GM12875 (cell line): ENCODE measurements at regions not wholly inside any gene's neighbourhood (a gene's known extent, or its start where the extent isn't known, plus 50 kb on each side); places are given as distances from the start of the nearest gene placed in this dataset.

Experiments
- H3K4me3 ChIP-seq: one replicate; pipeline ENCODE4 v1.5.1; 2011; ENCODE audit warnings: low read depth, low read length, control low read depth
- CTCF ChIP-seq: IDR thresholded peaks from 2 replicates; pipeline ENCODE4 v1.5.1; 2011; ENCODE audit warnings: low read depth, mild to moderate bottlenecking, control low read depth, inconsistent platforms, low read length, moderate library complexity, borderline replicate concordance; ENCODE audit not compliant: insufficient read depth

- no peak for TF ChIP-seq CTCF
Measured at GRCh38 chr13:76439546-76439945, 446.7 kb downstream of the KCTD12 start.

GRCh38 chr13:76438050-76438449 is 448.2 kb downstream of the KCTD12 start:
- no peak for TF ChIP-seq CTCF
- H3K4me3 ChIP-seq = no peak overlapping the region

More at GRCh38 chr13:76439546-76439945, 446.7 kb downstream of the KCTD12 start:
- no peak overlapping the region for H3K4me3 ChIP-seq

- no peak overlapping the region for H3K4me3 ChIP-seq
- no peak for TF ChIP-seq CTCF
Measured at GRCh38 chr13:76425935-76426334, 460.3 kb downstream of the KCTD12 start.

GRCh38 chr13:76421011-76421410 is 465.2 kb downstream of the KCTD12 start:
- TF ChIP-seq CTCF = no peak
- no peak overlapping the region for H3K4me3 ChIP-seq

GRCh38 chr13:76418404-76418803 is 467.8 kb downstream of the KCTD12 start:
- TF ChIP-seq CTCF = no peak

GRCh38 chr13:76414320-76414719 is 471.9 kb downstream of the KCTD12 start:
- TF ChIP-seq CTCF = no peak
- H3K4me3 ChIP-seq = no peak overlapping the region

More at GRCh38 chr13:76418404-76418803, 467.8 kb downstream of the KCTD12 start:
- no peak overlapping the region for H3K4me3 ChIP-seq

- no peak overlapping the region for H3K4me3 ChIP-seq
- no peak for TF ChIP-seq CTCF
Measured at GRCh38 chr13:76406243-76406642, 480.0 kb downstream of the KCTD12 start.
